OCI-LY7 (cell line): ENCODE measurements at regions not wholly inside any gene's neighbourhood (a gene's known extent, or its start where the extent isn't known, plus 50 kb on each side); places are given as distances from the start of the nearest gene placed in this dataset.

Source experiments
- BruUV-seq: library from RNA; stranded (reverse); fragments of 400-500 nt; replicated peaks from 2 replicates; lab custom pipeline; 2021; lab: Mats Ljungman, UMichigan
- CTCF ChIA-PET: fragments of 300-600 bp; sonication (Branson Sonifier 250); formaldehyde crosslinking; loops from one replicate; lab custom pipeline; 2022; ENCODE audit warnings: antibody characterized with exemption; ENCODE audit not compliant: unreplicated experiment; lab: Charles Lee
- POLR2A ChIA-PET: fragments of 300-600 bp; sonication (Branson Sonifier 250); formaldehyde crosslinking; loops from one replicate; lab custom pipeline; 2022; ENCODE audit warnings: antibody characterized with exemption; lab: Charles Lee
- DNase-seq: peaks from one replicate; pipeline ENCODE4 v3.0.0-alpha.2; 2015; ENCODE audit warnings: low spot score
- H2AFZ ChIP-seq: fragments of 200-600 bp; sonication (generic), shearing (Covaris generic); 2 replicates; pipeline ENCODE4 v1.6.1; 2014; ENCODE audit warnings: mild to moderate bottlenecking, antibody characterized with exemption, low read length, moderate library complexity
- H3K27ac ChIP-seq: fragments of 200-600 bp; sonication (generic); 2 replicates; pipeline ENCODE4 v1.5.1; 2014; ENCODE audit warnings: mixed run types, low read depth, mild to moderate bottlenecking, moderate library complexity, low read length, inconsistent platforms; ENCODE audit not compliant: poor library complexity, severe bottlenecking
- H3K36me3 ChIP-seq: fragments of 200-600 bp; sonication (generic); 2 replicates; pipeline ENCODE4 v1.6.1; 2014; ENCODE audit warnings: mild to moderate bottlenecking, antibody characterized with exemption, low read length, moderate library complexity, mixed read lengths; ENCODE audit not compliant: insufficient read depth
- H3K4me1 ChIP-seq: fragments of 200-600 bp; sonication (generic); 2 replicates; pipeline ENCODE4 v1.5.1; 2014; ENCODE audit warnings: mild to moderate bottlenecking, low read length; ENCODE audit not compliant: insufficient read depth, poor library complexity, severe bottlenecking
- H3K4me2 ChIP-seq: fragments of 200-600 bp; sonication (generic); 2 replicates; pipeline ENCODE4 v1.6.1; 2014; ENCODE audit warnings: mild to moderate bottlenecking, low read length
- H3K4me3 ChIP-seq: fragments of 200-600 bp; sonication (generic); 2 replicates; pipeline ENCODE4 v1.5.1; 2014; ENCODE audit warnings: mild to moderate bottlenecking, low read depth, low read length; ENCODE audit not compliant: poor library complexity, severe bottlenecking
- H3K79me2 ChIP-seq: fragments of 200-600 bp; sonication (generic); 2 replicates; pipeline ENCODE4 v1.6.1; 2016; ENCODE audit warnings: low read depth, mild to moderate bottlenecking, low read length, moderate library complexity, mixed read lengths; ENCODE audit not compliant: insufficient read depth
- H3K9me2 ChIP-seq: fragments of 200-600 bp; sonication (generic); 2 replicates; pipeline ENCODE4 v1.6.1; 2016; ENCODE audit warnings: mild to moderate bottlenecking, low read length, mixed read lengths; ENCODE audit not compliant: insufficient read depth
- H3K9me3 ChIP-seq: fragments of 200-600 bp; sonication (generic); 2 replicates; pipeline ENCODE4 v1.6.1; 2014; ENCODE audit warnings: mild to moderate bottlenecking, mixed run types, low read length, mixed read lengths
- H4K20me1 ChIP-seq: fragments of 200-600 bp; sonication (generic); 2 replicates; pipeline ENCODE4 v1.6.1; 2014; ENCODE audit warnings: mild to moderate bottlenecking, antibody characterized with exemption, low read length, moderate library complexity, mixed read lengths; ENCODE audit not compliant: insufficient read depth
- CTCF ChIP-seq: fragments of 200-600 bp; sonication (generic); conservative IDR thresholded peaks from 2 replicates; pipeline ENCODE4 v1.5.1; 2014; ENCODE audit warnings: mild to moderate bottlenecking, antibody characterized with exemption, low read length, moderate library complexity, mixed read lengths
- EZH2phosphoT487 ChIP-seq: fragments of 200-600 bp; sonication (generic); IDR thresholded peaks from 2 replicates; pipeline ENCODE4 v1.6.1; 2018; ENCODE audit warnings: low read depth, borderline replicate concordance, mild to moderate bottlenecking, mixed run types, antibody characterized with exemption, low read length, moderate library complexity, mixed read lengths
- intact Hi-C: fragments of 100-400 bp; cut with micrococcal nuclease; formaldehyde crosslinking; loops from one replicate; pipeline ENCODE4 v1.10.0; 2022; ENCODE audit not compliant: unreplicated experiment

- Histone ChIP-seq H3K79me2 (no peaks in the 10 kb centered on the region), H3K4me3 (no peak overlapping the region), H3K4me1 (no peaks in the 10 kb centered on the region), H3K9me3 (no peaks in the 10 kb centered on the region), H4K20me1 (no peaks in the 10 kb centered on the region), H2AFZ (no peak overlapping the region), H3K27ac (no peak overlapping the region), H3K36me3 (no peaks in the 10 kb centered on the region), H3K9me2 (no peaks in the 10 kb centered on the region), H3K4me2 (no peak overlapping the region)
- intact Hi-C loops: no loop called here
- ChIA-PET POLR2A (no interaction called here), CTCF (no interaction called here)
- no TSS peak for BruUV-seq
- no peak for TF ChIP-seq EZH2phosphoT487
- no peak for DNase-seq
Observed at GRCh38 chr14:34138175-34138574, 187.3 kb upstream of the EGLN3 start.

- H3K4me3 ChIP-seq: no peak overlapping the region
- H3K36me3 ChIP-seq: no peaks in the 10 kb centered on the region
- H2AFZ ChIP-seq: no peak overlapping the region
- DNase-seq: no peak
- no peaks in the 10 kb centered on the region for H4K20me1 ChIP-seq
- TF ChIP-seq CTCF (no peak), EZH2phosphoT487 (no peak)
- H3K4me2 ChIP-seq: no peak overlapping the region
- intact Hi-C loops: no loop called here
- CTCF ChIA-PET: no interaction called here
- H3K9me2 ChIP-seq: no peaks in the 10 kb centered on the region
- no TSS peak for BruUV-seq
- no peaks in the 10 kb centered on the region for H3K9me3 ChIP-seq
- H3K79me2 ChIP-seq: no peaks in the 10 kb centered on the region
- POLR2A ChIA-PET: interaction anchor here (0.6 kb wide), 1 partner anchor 46 kb away, joined by 3 read pairs; no protein-coding TSS in a partner anchor
- H3K4me1 ChIP-seq: no peaks in the 10 kb centered on the region
- H3K27ac ChIP-seq: no peak overlapping the region
Observed at GRCh38 chr14:34137001-34137745, 186.3 kb upstream of the EGLN3 start.

GRCh38 chr14:34135492-34135891 lies 184.6 kb upstream of the EGLN3 start:
- TF ChIP-seq CTCF (no peak), EZH2phosphoT487 (no peak)
- H3K9me2 ChIP-seq: no peaks in the 10 kb centered on the region
- H2AFZ ChIP-seq: no peak overlapping the region
- no peaks in the 10 kb centered on the region for H3K4me1 ChIP-seq
- CTCF ChIA-PET: no interaction called here
- no peak overlapping the region for H3K27ac ChIP-seq
- H3K79me2 ChIP-seq: no peaks in the 10 kb centered on the region
- H3K4me3 ChIP-seq: no peak overlapping the region
- H3K36me3 ChIP-seq: no peaks in the 10 kb centered on the region
- no peak overlapping the region for H3K4me2 ChIP-seq
- DNase-seq: no peak
- no TSS peak for BruUV-seq
- intact Hi-C loops: no loop called here
- H3K9me3 ChIP-seq: no peaks in the 10 kb centered on the region
- POLR2A ChIA-PET: interaction anchor here (0.7 kb wide), 1 partner anchor 231 kb away, joined by 3 read pairs; no protein-coding TSS in a partner anchor
- no peaks in the 10 kb centered on the region for H4K20me1 ChIP-seq
